ENCODE measurements at regions not wholly inside any gene's neighbourhood (a gene's known extent, or its start where the extent isn't known, plus 50 kb on each side); places are given as distances from the start of the nearest gene placed in this dataset.

- Histone ChIP-seq H3K9me3 (no peaks in the 10 kb centered on the region), H3K36me3 (no peaks in the 10 kb centered on the region), H3K4me1 (replicated peaks) (no peaks in the 10 kb centered on the region), H3K4me3 (no peak overlapping the region), H3K27me3 (replicated peaks; ENCODE audit: insufficient read depth) (no peaks in the 10 kb centered on the region), H3K27ac (no peak overlapping the region)
- 86% methylated on average over 1 of the region's 1 CpG for WGBS
- DNase-seq (ENCODE audit: low spot score), result no peak
- TF ChIP-seq CTCF (IDR thresholded peaks at IDR 0.05) (no peak), POLR2A (IDR thresholded peaks at IDR 0.05) (no peak), POLR2AphosphoS5 (IDR thresholded peaks at IDR 0.05) (no peak)
- intact Hi-C loops (cut with DNase I), result no loop called here
Measured at GRCh38 chr5:26828294-26828693, 210.1 kb downstream of the CDH9 start.

DNA sequence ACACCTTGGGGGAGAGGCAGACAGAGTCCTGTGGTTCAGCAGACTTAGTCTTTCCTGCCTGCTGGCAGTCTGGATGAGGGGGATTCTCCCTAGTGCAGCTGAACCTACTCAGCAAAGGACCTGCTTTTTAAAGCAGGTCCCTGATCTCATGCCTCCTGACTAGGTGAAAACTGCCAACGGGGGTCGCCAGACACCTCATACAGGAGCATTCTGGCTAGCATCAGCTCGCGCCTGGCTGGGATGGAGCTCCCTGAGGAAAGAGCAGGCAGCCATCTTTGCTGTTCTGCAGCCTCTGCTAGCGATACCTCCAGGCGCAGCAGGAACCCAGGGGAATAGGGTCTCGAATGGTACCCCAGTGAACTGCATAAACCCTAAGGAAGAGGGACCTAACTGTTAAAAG lies 225.2 kb downstream of the CDH9 start:
- DNase-seq (ENCODE audit: low spot score), result no peak
- no peaks in the 10 kb centered on the region for H3K27me3 ChIP-seq (replicated peaks; ENCODE audit: insufficient read depth)
- no peak for TF ChIP-seq POLR2A (IDR thresholded peaks at IDR 0.05)
- no peak for TF ChIP-seq CTCF (IDR thresholded peaks at IDR 0.05)
- no peak for TF ChIP-seq POLR2AphosphoS5 (IDR thresholded peaks at IDR 0.05)
- H3K36me3 ChIP-seq, result no peaks in the 10 kb centered on the region
- no peak overlapping the region for H3K4me3 ChIP-seq
- no peak overlapping the region for H3K27ac ChIP-seq
- H3K9me3 ChIP-seq, result no peaks in the 10 kb centered on the region
- H3K4me1 ChIP-seq (replicated peaks), result no peaks in the 10 kb centered on the region
- intact Hi-C loops (cut with DNase I), result no loop called here
- 83% methylated on average over 7 of the region's 7 CpGs for WGBS

- no peak overlapping the region for H3K4me3 ChIP-seq
- H3K9me3 ChIP-seq, result no peaks in the 10 kb centered on the region
- H3K27ac ChIP-seq, result no peak overlapping the region
- no peaks in the 10 kb centered on the region for H3K36me3 ChIP-seq
- intact Hi-C loops (cut with DNase I), result no loop called here
- no peak for DNase-seq (ENCODE audit: low spot score)
- H3K27me3 ChIP-seq (replicated peaks; ENCODE audit: insufficient read depth), result no peaks in the 10 kb centered on the region
- WGBS, result 91% methylated on average over 6 of the region's 6 CpGs
- TF ChIP-seq POLR2A (IDR thresholded peaks at IDR 0.05) (no peak), CTCF (IDR thresholded peaks at IDR 0.05) (no peak), POLR2AphosphoS5 (IDR thresholded peaks at IDR 0.05) (no peak)
- no peaks in the 10 kb centered on the region for H3K4me1 ChIP-seq (replicated peaks)
Measured at GRCh38 chr5:26812714-26813113, 225.7 kb downstream of the CDH9 start.

GRCh38 chr5:26807231-26808199 lies 230.9 kb downstream of the CDH9 start:
- no peak for DNase-seq (ENCODE audit: low spot score)
- H3K36me3 ChIP-seq, result no peaks in the 10 kb centered on the region
- H3K27ac ChIP-seq, result no peak overlapping the region
- H3K27me3 ChIP-seq (replicated peaks; ENCODE audit: insufficient read depth), result no peaks in the 10 kb centered on the region
- H3K4me3 ChIP-seq, result no peak overlapping the region
- WGBS, result 90% methylated on average over 16 of the region's 16 CpGs
- H3K9me3 ChIP-seq, result no peaks in the 10 kb centered on the region
- H3K4me1 ChIP-seq (replicated peaks), result no peaks in the 10 kb centered on the region
- TF ChIP-seq POLR2A (IDR thresholded peaks at IDR 0.05) (no peak), CTCF (IDR thresholded peaks at IDR 0.05) (no peak), POLR2AphosphoS5 (IDR thresholded peaks at IDR 0.05) (no peak)
- intact Hi-C loops (cut with DNase I), result no loop called here

- no peaks in the 10 kb centered on the region for H3K27me3 ChIP-seq (replicated peaks; ENCODE audit: insufficient read depth)
- no peak for TF ChIP-seq POLR2A (IDR thresholded peaks at IDR 0.05)
- no peak for TF ChIP-seq POLR2AphosphoS5 (IDR thresholded peaks at IDR 0.05)
- TF ChIP-seq CTCF (IDR thresholded peaks at IDR 0.05), result no peak
- H3K27ac ChIP-seq, result no peak overlapping the region
- H3K4me1 ChIP-seq (replicated peaks), result no peaks in the 10 kb centered on the region
- no peak for DNase-seq (ENCODE audit: low spot score)
- no peaks in the 10 kb centered on the region for H3K9me3 ChIP-seq
- no peak overlapping the region for H3K4me3 ChIP-seq
- no peaks in the 10 kb centered on the region for H3K36me3 ChIP-seq
- intact Hi-C loops (cut with DNase I), result no loop called here
- 23% methylated on average over 1 of the region's 1 CpG for WGBS
Measured at GRCh38 chr5:26805076-26805475, 233.3 kb downstream of the CDH9 start.

Measured in prostate gland (tissue), 2 donors.